Muscle layer of duodenum (tissue), 2 donors: ENCODE measurements at regions not wholly inside any gene's neighbourhood (a gene's known extent, or its start where the extent isn't known, plus 50 kb on each side); places are given as distances from the start of the nearest gene placed in this dataset.

Experiments
- H3K27ac ChIP-seq: one replicate; pipeline ENCODE4 v1.7.0; 2013; ENCODE audit warnings: mild to moderate bottlenecking, low read length
- H3K27me3 ChIP-seq: one replicate; pipeline ENCODE4 v1.7.0; 2013; ENCODE audit warnings: low read depth, mild to moderate bottlenecking, control low read depth, low read length
- H3K36me3 ChIP-seq, 2 donors: one replicate each; pipeline ENCODE4 v1.7.0; 2013; ENCODE audit warnings: low read length in 2 of 2, control low read depth in 1 of 2, mild to moderate bottlenecking in 1 of 2; ENCODE audit not compliant: insufficient read depth in 2 of 2, control insufficient read depth in 1 of 2
- H3K4me1 ChIP-seq, 2 donors: one replicate each; pipeline ENCODE4 v1.7.0; 2013; ENCODE audit warnings: low read length in 2 of 2, mild to moderate bottlenecking in 2 of 2, control low read depth in 1 of 2, moderate library complexity in 1 of 2; ENCODE audit not compliant: insufficient read depth in 2 of 2, control insufficient read depth in 1 of 2
- H3K4me3 ChIP-seq, 2 donors: one replicate each; pipeline ENCODE4 v1.7.0; 2013; ENCODE audit warnings: low read length in 2 of 2, low read depth in 1 of 2, mild to moderate bottlenecking in 1 of 2
- H3K9me3 ChIP-seq, 2 donors: one replicate each; pipeline ENCODE4 v1.7.0; 2013; ENCODE audit warnings: low read length in 2 of 2, control low read depth in 1 of 2, mild to moderate bottlenecking in 1 of 2; ENCODE audit not compliant: control insufficient read depth in 1 of 2
- donor health status: healthy.

GRCh38 chr6:9435281-9435680 lies 979.6 kb downstream of the TFAP2A start:
- no peak overlapping the region for H3K27ac ChIP-seq

GRCh38 chr6:9431945-9432344 lies 982.9 kb downstream of the TFAP2A start:
- H3K4me3 ChIP-seq, result no peak overlapping the region
- no peak overlapping the region for H3K27ac ChIP-seq
- H3K4me1 ChIP-seq, result no peaks in the 10 kb centered on the region
- H3K36me3 ChIP-seq, result no peaks in the 10 kb centered on the region
- no peaks in the 10 kb centered on the region for H3K27me3 ChIP-seq
- H3K9me3 ChIP-seq, result no peaks in the 10 kb centered on the region

More at GRCh38 chr6:9435281-9435680, 979.6 kb downstream of the TFAP2A start:
- Histone ChIP-seq H3K4me3 (no peak overlapping the region), H3K4me1 (no peaks in the 10 kb centered on the region), H3K9me3 (no peaks in the 10 kb centered on the region), H3K36me3 (no peaks in the 10 kb centered on the region), H3K27me3 (no peaks in the 10 kb centered on the region)

GRCh38 chr6:9428421-9429172 lies 986.3 kb downstream of the TFAP2A start:
- no peak overlapping the region for H3K27ac ChIP-seq
- H3K36me3 ChIP-seq, result no peaks in the 10 kb centered on the region
- no peaks in the 10 kb centered on the region for H3K27me3 ChIP-seq
- no peaks in the 10 kb centered on the region for H3K4me1 ChIP-seq
- H3K4me3 ChIP-seq, result no peak overlapping the region
- no peaks in the 10 kb centered on the region for H3K9me3 ChIP-seq

GRCh38 chr6:9422138-9422537 lies 986.8 kb upstream of the SLC35B3 start:
- Histone ChIP-seq H3K27me3 (no peaks in the 10 kb centered on the region), H3K27ac (no peak overlapping the region), H3K4me1 (no peaks in the 10 kb centered on the region), H3K36me3 (no peaks in the 10 kb centered on the region), H3K4me3 (no peak overlapping the region), H3K9me3 (no peaks in the 10 kb centered on the region)

GRCh38 chr6:9420316-9421015 lies 985.1 kb upstream of the SLC35B3 start:
- H3K27me3 ChIP-seq, result no peaks in the 10 kb centered on the region
- H3K4me3 ChIP-seq, result no peak overlapping the region
- no peaks in the 10 kb centered on the region for H3K9me3 ChIP-seq
- H3K36me3 ChIP-seq, result no peaks in the 10 kb centered on the region
- H3K27ac ChIP-seq, result no peak overlapping the region
- H3K4me1 ChIP-seq, result no peaks in the 10 kb centered on the region

- Histone ChIP-seq H3K27ac (no peak overlapping the region), H3K4me1 (no peaks in the 10 kb centered on the region), H3K4me3 (no peak overlapping the region), H3K27me3 (no peaks in the 10 kb centered on the region), H3K9me3 (no peaks in the 10 kb centered on the region), H3K36me3 (no peaks in the 10 kb centered on the region)
These were observed 982.1 kb upstream of the SLC35B3 start for GRCh38 chr6:9417400-9417799.

- Histone ChIP-seq H3K27ac (no peak overlapping the region), H3K9me3 (no peaks in the 10 kb centered on the region), H3K4me3 (no peak overlapping the region), H3K4me1 (no peaks in the 10 kb centered on the region), H3K27me3 (no peaks in the 10 kb centered on the region), H3K36me3 (no peaks in the 10 kb centered on the region)
These were observed 977.7 kb upstream of the SLC35B3 start for GRCh38 chr6:9412951-9413559.

- no peak overlapping the region for H3K4me3 ChIP-seq
- H3K36me3 ChIP-seq, result no peaks in the 10 kb centered on the region
- H3K9me3 ChIP-seq, result no peaks in the 10 kb centered on the region
- no peaks in the 10 kb centered on the region for H3K4me1 ChIP-seq
- no peaks in the 10 kb centered on the region for H3K27me3 ChIP-seq
- H3K27ac ChIP-seq, result no peak overlapping the region
These were observed 973.8 kb upstream of the SLC35B3 start for GRCh38 chr6:9409126-9409525.

GRCh38 chr6:9408402-9409117 lies 973.2 kb upstream of the SLC35B3 start:
- Histone ChIP-seq H3K4me1 (no peaks in the 10 kb centered on the region), H3K4me3 (no peak overlapping the region), H3K27ac (no peak overlapping the region), H3K36me3 (no peaks in the 10 kb centered on the region), H3K9me3 (no peaks in the 10 kb centered on the region), H3K27me3 (no peaks in the 10 kb centered on the region)

GRCh38 chr6:9405825-9406224 lies 970.5 kb upstream of the SLC35B3 start:
- Histone ChIP-seq H3K36me3 (no peaks in the 10 kb centered on the region), H3K27ac (no peak overlapping the region), H3K4me3 (no peak overlapping the region), H3K9me3 (no peaks in the 10 kb centered on the region), H3K27me3 (no peaks in the 10 kb centered on the region), H3K4me1 (no peaks in the 10 kb centered on the region)

- H3K27ac ChIP-seq, result no peak overlapping the region
- H3K9me3 ChIP-seq, result no peaks in the 10 kb centered on the region
- H3K4me1 ChIP-seq, result no peaks in the 10 kb centered on the region
- H3K4me3 ChIP-seq, result no peak overlapping the region
- no peaks in the 10 kb centered on the region for H3K27me3 ChIP-seq
- H3K36me3 ChIP-seq, result no peaks in the 10 kb centered on the region
These were observed 970.0 kb upstream of the SLC35B3 start for GRCh38 chr6:9405369-9405768.
